Hepatocyte (in vitro differentiated cells): ENCODE measurements at regions not wholly inside any gene's neighbourhood (a gene's known extent, or its start where the extent isn't known, plus 50 kb on each side); places are given as distances from the start of the nearest gene placed in this dataset.

Source experiments
- DNase-seq: peaks from one replicate; pipeline ENCODE4 v3.0.0-alpha.2; 2016; ENCODE audit warnings: low spot score
- H2AFZ ChIP-seq: fragments of 200-600 bp; sonication (generic); 2 replicates; pipeline ENCODE4 v1.6.0; 2016; ENCODE audit warnings: antibody characterized with exemption, mild to moderate bottlenecking
- H3K27ac ChIP-seq: fragments of 200-600 bp; sonication (generic); 2 replicates; pipeline ENCODE4 v1.5.1; 2016; ENCODE audit warnings: mild to moderate bottlenecking
- H3K27me3 ChIP-seq: fragments of 200-600 bp; sonication (generic); 2 replicates; pipeline ENCODE4 v1.6.1; 2016
- H3K36me3 ChIP-seq: fragments of 200-600 bp; sonication (generic); replicated peaks from 2 replicates; pipeline ENCODE4 v1.5.1; 2016; ENCODE audit warnings: low read depth; ENCODE audit not compliant: insufficient read depth
- H3K4me1 ChIP-seq: fragments of 200-600 bp; sonication (generic); 2 replicates; pipeline ENCODE4 v1.5.1; 2016; ENCODE audit warnings: mild to moderate bottlenecking, moderate library complexity; ENCODE audit not compliant: insufficient read depth
- H3K4me2 ChIP-seq: fragments of 200-600 bp; sonication (generic); 2 replicates; pipeline ENCODE4 v1.6.0; 2016
- H3K4me3 ChIP-seq: fragments of 200-600 bp; sonication (generic); 2 replicates; pipeline ENCODE4 v1.5.1; 2016; ENCODE audit warnings: mild to moderate bottlenecking
- H3K79me2 ChIP-seq: fragments of 200-600 bp; sonication (generic); 2 replicates; pipeline ENCODE4 v1.6.0; 2017; ENCODE audit warnings: mild to moderate bottlenecking
- H3K9me2 ChIP-seq: fragments of 200-600 bp; sonication (generic); replicated peaks from 2 replicates; pipeline ENCODE4 v1.6.0; 2017; ENCODE audit warnings: mild to moderate bottlenecking; ENCODE audit not compliant: insufficient read depth
- H3K9me3 ChIP-seq: fragments of 200-600 bp; sonication (generic); 2 replicates; pipeline ENCODE4 v1.5.1; 2016; ENCODE audit warnings: low read depth, mild to moderate bottlenecking
- H4K20me1 ChIP-seq: fragments of 200-600 bp; sonication (generic); 2 replicates; pipeline ENCODE4 v1.6.0; 2016; ENCODE audit warnings: mild to moderate bottlenecking; ENCODE audit not compliant: insufficient read depth, poor library complexity, severe bottlenecking
- CTCF ChIP-seq: fragments of 200-600 bp; sonication (generic); IDR thresholded peaks from 2 replicates; pipeline ENCODE4 v1.5.1; 2016; ENCODE audit warnings: antibody characterized with exemption, mild to moderate bottlenecking; ENCODE audit not compliant: poor library complexity
- EZH2 ChIP-seq: fragments of 200-600 bp; sonication (generic); IDR thresholded peaks from 2 replicates; pipeline ENCODE4 v1.6.1; 2016; ENCODE audit warnings: antibody characterized with exemption, mild to moderate bottlenecking, borderline replicate concordance
- EZH2phosphoT487 ChIP-seq: fragments of 200-600 bp; sonication (generic); IDR thresholded peaks from one replicate; pipeline ENCODE4 v1.6.1; 2018; ENCODE audit warnings: antibody characterized with exemption, mild to moderate bottlenecking, low read depth, moderate library complexity; ENCODE audit not compliant: unreplicated experiment, severe bottlenecking
- WGBS: methylation state at CpG from one replicate; pipeline ENCODE4 v1.1.6; 2016; ENCODE audit warnings: low lambda C conversion rate; ENCODE audit errors: missing lambda C conversion rate; 5-methylcytosine and 5-hydroxymethylcytosine counted together

- Histone ChIP-seq H3K9me3 (no peaks in the 10 kb centered on the region), H3K79me2 (no peaks in the 10 kb centered on the region), H3K4me2 (no peak overlapping the region), H3K4me1 (no peaks in the 10 kb centered on the region), H3K27ac (no peak overlapping the region), H3K4me3 (no peak overlapping the region), H4K20me1 (no peaks in the 10 kb centered on the region), H3K27me3 (no peaks in the 10 kb centered on the region), H3K36me3 (no peaks in the 10 kb centered on the region), H2AFZ (no peak overlapping the region), H3K9me2 (no peaks in the 10 kb centered on the region)
- no peak for DNase-seq
- TF ChIP-seq EZH2phosphoT487 (no peak), EZH2 (no peak), CTCF (no peak)
- WGBS = 96% methylated on average over 2 of the region's 2 CpGs
Observed at GRCh38 chr1:219472596-219472995, 140.3 kb downstream of the ZC3H11B start.

DNA sequence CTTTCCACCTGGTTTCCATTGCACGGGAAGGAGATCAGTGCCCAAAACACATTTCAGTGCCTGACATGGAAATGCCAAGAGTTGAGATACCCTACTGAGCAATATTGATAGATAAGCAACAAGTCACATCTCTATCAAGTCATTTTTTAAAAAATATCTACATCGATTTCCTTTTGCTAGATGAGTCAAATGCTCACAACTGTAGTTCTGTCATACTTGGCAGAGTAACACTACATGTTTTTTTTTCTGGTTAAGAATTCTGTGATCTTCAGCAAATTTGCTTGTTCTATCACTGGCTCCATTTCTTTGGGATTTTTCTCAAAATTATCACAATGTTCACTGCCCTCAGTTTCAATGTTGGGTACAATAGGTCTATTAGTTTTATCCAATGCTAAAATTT, 145.4 kb downstream of the ZC3H11B start:
- WGBS = 90% methylated on average over 2 of the region's 2 CpGs

GRCh38 chr1:219466766-219467165, 146.1 kb downstream of the ZC3H11B start:
- H3K79me2 ChIP-seq = no peaks in the 10 kb centered on the region
- no peaks in the 10 kb centered on the region for H3K4me1 ChIP-seq
- no peak overlapping the region for H3K4me3 ChIP-seq
- H3K9me3 ChIP-seq = no peaks in the 10 kb centered on the region
- H4K20me1 ChIP-seq = no peaks in the 10 kb centered on the region
- no peak overlapping the region for H2AFZ ChIP-seq
- H3K4me2 ChIP-seq = no peak overlapping the region
- no peak for TF ChIP-seq EZH2
- TF ChIP-seq CTCF = no peak
- no peak for TF ChIP-seq EZH2phosphoT487
- H3K27me3 ChIP-seq = no peaks in the 10 kb centered on the region
- no peak for DNase-seq
- H3K36me3 ChIP-seq = no peaks in the 10 kb centered on the region
- no peaks in the 10 kb centered on the region for H3K9me2 ChIP-seq
- H3K27ac ChIP-seq = no peak overlapping the region

More for the DNA sequence above, 145.4 kb downstream of the ZC3H11B start:
- Histone ChIP-seq H3K27ac (no peak overlapping the region), H3K79me2 (no peaks in the 10 kb centered on the region), H3K27me3 (no peaks in the 10 kb centered on the region), H3K36me3 (no peaks in the 10 kb centered on the region), H3K4me3 (no peak overlapping the region), H3K9me2 (no peaks in the 10 kb centered on the region), H4K20me1 (no peaks in the 10 kb centered on the region), H3K9me3 (no peaks in the 10 kb centered on the region), H2AFZ (no peak overlapping the region), H3K4me2 (no peak overlapping the region), H3K4me1 (no peaks in the 10 kb centered on the region)
- no peak for TF ChIP-seq EZH2
- TF ChIP-seq EZH2phosphoT487 = no peak
- TF ChIP-seq CTCF = no peak
- no peak for DNase-seq
